GM23338 (cell line): ENCODE measurements at regions not wholly inside any gene's neighbourhood (a gene's known extent, or its start where the extent isn't known, plus 50 kb on each side); places are given as distances from the start of the nearest gene placed in this dataset.

Experiments used
- ATAC-seq: fragments of 200-7000 bp; cut with Tn5 transposase; 3 replicates; pipeline ENCODE4 v1.9.1; 2020
- DNase-seq: peaks from one replicate; pipeline ENCODE4 v3.0.0-alpha.2; 2015; ENCODE audit warnings: low spot score
- H2AFZ ChIP-seq: fragments of 200-600 bp; sonication (generic); 2 replicates; pipeline ENCODE4 v1.8.0; 2016; ENCODE audit warnings: antibody characterized with exemption, mild to moderate bottlenecking, moderate library complexity
- H3F3A ChIP-seq: fragments of 200-600 bp; sonication (generic); replicated peaks from 2 replicates; pipeline ENCODE4 v1.8.0; 2017; ENCODE audit warnings: antibody characterized with exemption, mixed run types, low read depth
- H3K27ac ChIP-seq: fragments of 200-600 bp; sonication (generic); 2 replicates; pipeline ENCODE4 v1.6.1; 2016; ENCODE audit warnings: low read depth
- H3K27me3 ChIP-seq: fragments of 200-600 bp; sonication (generic); 2 replicates; pipeline ENCODE4 v1.8.0; 2016; ENCODE audit warnings: mild to moderate bottlenecking, mixed run types, moderate library complexity; ENCODE audit not compliant: insufficient read depth
- H3K36me3 ChIP-seq: fragments of 200-600 bp; sonication (generic); 2 replicates; pipeline ENCODE4 v1.8.0; 2016; ENCODE audit warnings: mild to moderate bottlenecking; ENCODE audit not compliant: insufficient read depth
- H3K4me1 ChIP-seq: fragments of 200-600 bp; sonication (generic); 2 replicates; pipeline ENCODE4 v1.8.0; 2016; ENCODE audit warnings: mild to moderate bottlenecking, moderate library complexity; ENCODE audit not compliant: insufficient read depth
- H3K4me2 ChIP-seq: fragments of 200-600 bp; sonication (generic); 2 replicates; pipeline ENCODE4 v1.7.1; 2017; ENCODE audit warnings: mixed run types
- H3K4me3 ChIP-seq: fragments of 200-600 bp; sonication (generic); 2 replicates; pipeline ENCODE4 v1.6.1; 2016; ENCODE audit warnings: mixed run types
- H3K79me2 ChIP-seq: fragments of 200-600 bp; sonication (generic); replicated peaks from 2 replicates; pipeline ENCODE4 v1.8.0; 2017; ENCODE audit warnings: mild to moderate bottlenecking; ENCODE audit not compliant: insufficient read depth
- H3K9me2 ChIP-seq: fragments of 200-600 bp; sonication (generic); 2 replicates; pipeline ENCODE4 v1.8.0; 2017; ENCODE audit not compliant: insufficient read depth
- H4K20me1 ChIP-seq: fragments of 200-600 bp; sonication (generic); replicated peaks from 2 replicates; pipeline ENCODE4 v1.8.0; 2017; ENCODE audit warnings: mild to moderate bottlenecking; ENCODE audit not compliant: insufficient read depth
- H3K27ac Mint-ChIP-seq: 2 replicates; pipeline ENCODE4 v1.8.0; 2020; ENCODE audit warnings: inconsistent platforms, mild to moderate bottlenecking, moderate library complexity, mixed read lengths
- H3K27me3 Mint-ChIP-seq: 3 replicates; pipeline ENCODE4 v1.8.0; 2022; ENCODE audit warnings: low read depth, mild to moderate bottlenecking, moderate library complexity, mixed read lengths, inconsistent platforms; ENCODE audit not compliant: insufficient read depth, poor library complexity
- H3K36me3 Mint-ChIP-seq: 3 replicates; pipeline ENCODE4 v1.8.0; 2021; ENCODE audit warnings: low read depth, mild to moderate bottlenecking, inconsistent platforms, moderate library complexity, mixed read lengths
- H3K4me1 Mint-ChIP-seq: 3 replicates; pipeline ENCODE4 v1.8.0; 2020; ENCODE audit warnings: mild to moderate bottlenecking, inconsistent platforms, mixed read lengths
- H3K4me3 Mint-ChIP-seq: 3 replicates; pipeline ENCODE4 v1.8.0; 2021; ENCODE audit warnings: moderate library complexity, mild to moderate bottlenecking, inconsistent platforms, mixed read lengths
- H3K9me3 Mint-ChIP-seq: 3 replicates; pipeline ENCODE4 v1.8.0; 2020; ENCODE audit warnings: moderate library complexity, mild to moderate bottlenecking, inconsistent platforms, mixed read lengths
- CTCF ChIP-seq, 2 experiments: fragments of 200-600 bp in 1 of 2; sonication (generic) in 1 of 2; conservative IDR thresholded peaks; 2 replicates each; pipeline versions ENCODE4 v1.5.1 to v1.6.1; 2016 to 2017; ENCODE audit warnings: antibody characterized with exemption in 2 of 2, low read depth in 2 of 2, mild to moderate bottlenecking in 2 of 2, moderate library complexity in 1 of 2
- JUNB ChIP-seq: IDR thresholded peaks from one replicate; pipeline ENCODE4 v1.6.1; 2016; ENCODE audit warnings: antibody characterized with exemption; ENCODE audit not compliant: unreplicated experiment
- POLR2AphosphoS5 ChIP-seq: IDR thresholded peaks from 2 replicates; pipeline ENCODE4 v1.6.1; 2016; ENCODE audit warnings: antibody characterized with exemption, low read depth
- STAT1 ChIP-seq: IDR thresholded peaks from one replicate; pipeline ENCODE4 v1.6.1; 2016; ENCODE audit warnings: antibody characterized with exemption; ENCODE audit not compliant: unreplicated experiment
- ZNF114 ChIP-seq: fragments of 250-450 bp; sonication (Bioruptor Pico); IDR thresholded peaks from 2 replicates; pipeline ENCODE4 v1.5.0; 2020; ENCODE audit warnings: mild to moderate bottlenecking, moderate library complexity
- ZNF462 ChIP-seq: fragments of 250-450 bp; sonication (Bioruptor Pico); IDR thresholded peaks from 2 replicates; pipeline ENCODE4 v1.5.0; 2020; ENCODE audit warnings: mild to moderate bottlenecking, moderate library complexity

GRCh38 chrX:95290455-95290854 lies 1394.2 kb upstream of the DIAPH2 start:
- no peak for DNase-seq
- Histone ChIP-seq H3K27ac (no peak overlapping the region), H3K4me1 (no peaks in the 10 kb centered on the region), H3K79me2 (no peaks in the 10 kb centered on the region), H2AFZ (no peak overlapping the region), H3K9me2 (no peaks in the 10 kb centered on the region), H4K20me1 (no peaks in the 10 kb centered on the region), H3K27me3 (no peaks in the 10 kb centered on the region), H3K36me3 (no peaks in the 10 kb centered on the region), H3F3A (no peaks in the 10 kb centered on the region), H3K4me2 (no peak overlapping the region), H3K4me3 (no peak overlapping the region)
- no peak for ATAC-seq
- no peaks in the 10 kb centered on the region for H3K9me3 Mint-ChIP-seq
- TF ChIP-seq JUNB (no peak), POLR2AphosphoS5 (no peak), CTCF (conservative IDR thresholded peaks at IDR 0.05; ENCODE audit: low read depth in 2 of 2) (no peak)
- no peaks in the 10 kb centered on the region for H3K27me3 Mint-ChIP-seq
- no peak overlapping the region for H3K27ac Mint-ChIP-seq
- H3K36me3 Mint-ChIP-seq, result no peaks in the 10 kb centered on the region
- H3K4me3 Mint-ChIP-seq, result no peak overlapping the region
- H3K4me1 Mint-ChIP-seq, result no peaks in the 10 kb centered on the region

- Histone ChIP-seq H3F3A (no peaks in the 10 kb centered on the region), H3K27ac (no peak overlapping the region), H3K9me2 (no peaks in the 10 kb centered on the region), H3K4me3 (no peak overlapping the region), H4K20me1 (no peaks in the 10 kb centered on the region), H3K4me2 (no peak overlapping the region), H2AFZ (no peak overlapping the region), H3K27me3 (no peaks in the 10 kb centered on the region), H3K4me1 (no peaks in the 10 kb centered on the region), H3K79me2 (no peaks in the 10 kb centered on the region), H3K36me3 (no peaks in the 10 kb centered on the region)
- Mint-ChIP-seq H3K4me1 (no peaks in the 10 kb centered on the region), H3K27me3 (no peaks in the 10 kb centered on the region), H3K27ac (no peak overlapping the region), H3K4me3 (no peak overlapping the region), H3K9me3 (no peaks in the 10 kb centered on the region; the same call in 2 of the 3 replicates), H3K36me3 (no peaks in the 10 kb centered on the region)
- DNase-seq, result no peak
- no peak for ATAC-seq
- TF ChIP-seq STAT1, result no peak
- TF ChIP-seq ZNF114, result no peak
- no peak for TF ChIP-seq ZNF462 (CRISPR knock-in tag)
- TF ChIP-seq CTCF (conservative IDR thresholded peaks at IDR 0.05; ENCODE audit: low read depth in 2 of 2), result no peak
Observed at GRCh38 chrX:95291561-95291960, 1393.1 kb upstream of the DIAPH2 start.
